Suppressor macrophage treated with lipopolysaccharide for 4 hours (primary cell): ENCODE measurements at regions not wholly inside any gene's neighbourhood (a gene's known extent, or its start where the extent isn't known, plus 50 kb on each side); places are given as distances from the start of the nearest gene placed in this dataset.
"Not testable (repeated sequence)": the region's sequence is repeated elsewhere in the genome, so short reads cannot be mapped to it uniquely, and the experiment has no call there.

Source experiments
- DNase-seq: peaks from one replicate; pipeline ENCODE4 v3.0.0-alpha.2; 2020

- DNase-seq: no peak
These were observed 212.0 kb upstream of the SPRY2 start for GRCh38 chr13:80552851-80553440.

- peak; percentile 9 for DNase-seq
These were observed 210.9 kb upstream of the SPRY2 start for GRCh38 chr13:80551650-80552497.

- no peak for DNase-seq
These were observed 210.1 kb upstream of the SPRY2 start for GRCh38 chr13:80550971-80551441.

DNA sequence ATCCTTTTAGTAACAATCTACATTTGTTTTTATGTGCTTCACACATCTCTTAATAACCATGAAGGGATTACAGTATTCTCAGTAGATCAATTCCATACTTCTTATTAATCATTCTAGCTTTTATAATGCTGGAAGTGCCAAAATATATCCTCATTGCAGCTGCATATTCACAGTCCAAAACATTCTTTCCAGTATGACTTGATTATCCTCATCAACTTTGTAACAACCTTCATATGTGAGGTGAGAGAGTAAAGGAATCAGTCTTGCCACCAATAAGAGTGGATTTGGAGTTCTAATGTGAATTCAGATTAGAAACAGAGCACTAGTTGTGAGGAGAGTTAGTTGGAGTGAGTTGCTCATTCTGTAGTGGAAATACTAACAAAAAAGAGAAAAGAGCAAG, 208.0 kb upstream of the SPRY2 start:
- no peak for DNase-seq

GRCh38 chr13:80547885-80548825, 207.2 kb upstream of the SPRY2 start:
- DNase-seq: no peak

DNA sequence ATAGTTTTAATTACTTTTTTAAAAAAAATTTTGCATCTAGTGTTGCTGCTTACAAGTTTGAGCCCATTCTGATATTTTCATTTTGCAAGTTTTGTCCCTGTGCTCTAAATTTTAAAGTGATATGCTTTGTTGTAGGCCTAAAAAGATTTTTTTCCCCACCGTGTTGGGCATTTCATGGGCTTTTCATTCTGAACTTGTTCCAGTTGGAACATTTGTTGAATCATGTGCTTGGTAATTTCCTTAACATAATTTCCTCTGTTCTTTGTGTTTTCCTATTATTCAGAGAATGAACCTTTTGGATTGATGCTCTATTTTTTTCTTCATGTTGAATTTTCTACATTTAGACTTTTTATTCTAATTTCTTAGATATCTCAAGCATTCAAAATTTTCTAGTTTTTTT, 206.4 kb upstream of the SPRY2 start:
- DNase-seq: no peak

- no peak for DNase-seq
These were observed 192.2 kb upstream of the SPRY2 start for GRCh38 chr13:80533175-80533574.

DNA sequence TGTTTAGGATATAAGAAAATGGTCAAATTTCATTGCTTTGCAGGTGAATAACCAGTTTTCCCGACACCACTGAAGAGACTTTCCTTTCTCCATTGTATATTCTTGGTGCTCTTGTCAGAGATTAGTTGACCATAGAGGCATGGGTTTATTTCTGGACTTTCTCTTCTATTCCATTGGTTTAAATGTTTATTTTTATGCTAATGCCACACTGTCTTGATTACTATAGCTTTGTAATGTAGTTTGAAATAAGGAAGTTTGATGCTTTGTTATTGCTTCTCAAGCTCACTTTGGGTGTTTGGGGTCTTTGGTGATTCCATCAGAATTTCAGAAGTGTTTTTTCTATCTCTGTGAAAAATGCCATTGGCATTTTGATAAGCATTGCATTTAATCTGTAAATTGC, 190.0 kb upstream of the SPRY2 start:
- no peak for DNase-seq

DNA sequence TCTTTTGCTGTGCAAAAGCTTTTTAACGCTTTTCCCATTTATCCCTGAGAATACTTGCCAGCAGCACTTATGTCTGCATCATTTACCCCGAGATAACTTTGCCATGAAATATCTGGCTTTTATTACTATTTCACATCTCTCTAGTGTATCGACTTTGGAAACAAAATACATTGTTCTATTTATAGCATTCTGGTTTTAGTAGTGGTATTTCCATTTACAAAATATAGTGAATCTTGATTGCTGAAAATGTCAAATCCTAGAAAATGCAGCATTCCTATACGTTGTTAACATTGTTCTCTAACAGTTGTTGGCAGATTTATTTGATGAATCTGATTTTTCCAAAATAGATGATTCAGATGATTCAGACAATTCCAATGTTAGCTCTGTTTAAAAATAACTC, 189.3 kb upstream of the SPRY2 start:
- no peak for DNase-seq

- DNase-seq: no peak
These were observed 188.8 kb upstream of the SPRY2 start for GRCh38 chr13:80529734-80530133.

DNA sequence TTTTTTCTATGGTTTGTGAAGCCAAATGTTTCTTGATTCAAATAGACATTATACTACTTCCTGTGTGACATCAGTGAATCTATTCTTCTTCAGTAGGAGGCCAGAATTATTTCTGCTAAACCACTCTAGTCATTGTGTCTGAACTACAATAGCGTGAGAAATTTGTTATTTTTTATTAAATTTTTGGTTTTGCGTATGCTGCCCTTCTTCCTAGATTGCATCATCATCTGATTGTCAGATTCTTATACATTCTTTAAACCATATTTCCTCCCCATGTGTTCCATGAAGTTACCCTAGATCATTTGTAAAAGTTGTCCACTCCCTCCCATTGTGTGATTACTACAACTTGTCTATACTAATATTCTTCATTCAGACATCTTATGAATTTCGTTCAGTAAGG, 187.8 kb upstream of the SPRY2 start:
- no peak for DNase-seq

DNA sequence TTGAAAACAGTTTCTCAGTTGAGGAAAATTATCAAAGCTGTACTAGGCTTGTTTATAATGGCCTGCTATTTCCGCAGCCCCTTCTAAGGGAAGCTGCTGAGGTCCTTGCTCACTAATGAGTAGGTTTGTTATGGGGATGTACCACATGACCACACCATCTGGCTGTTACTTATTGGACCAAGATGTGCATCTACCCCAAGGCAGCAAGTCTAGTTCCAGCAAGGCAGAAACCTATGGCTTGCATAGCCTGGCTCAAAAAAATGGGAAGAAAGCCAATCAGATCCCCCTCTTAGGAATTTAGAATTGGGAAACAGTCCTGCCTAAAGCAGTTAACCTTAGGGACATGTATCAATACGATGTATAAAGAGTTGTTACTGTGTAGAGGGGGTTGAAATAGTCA, 186.5 kb upstream of the SPRY2 start:
- no peak for DNase-seq

DNA sequence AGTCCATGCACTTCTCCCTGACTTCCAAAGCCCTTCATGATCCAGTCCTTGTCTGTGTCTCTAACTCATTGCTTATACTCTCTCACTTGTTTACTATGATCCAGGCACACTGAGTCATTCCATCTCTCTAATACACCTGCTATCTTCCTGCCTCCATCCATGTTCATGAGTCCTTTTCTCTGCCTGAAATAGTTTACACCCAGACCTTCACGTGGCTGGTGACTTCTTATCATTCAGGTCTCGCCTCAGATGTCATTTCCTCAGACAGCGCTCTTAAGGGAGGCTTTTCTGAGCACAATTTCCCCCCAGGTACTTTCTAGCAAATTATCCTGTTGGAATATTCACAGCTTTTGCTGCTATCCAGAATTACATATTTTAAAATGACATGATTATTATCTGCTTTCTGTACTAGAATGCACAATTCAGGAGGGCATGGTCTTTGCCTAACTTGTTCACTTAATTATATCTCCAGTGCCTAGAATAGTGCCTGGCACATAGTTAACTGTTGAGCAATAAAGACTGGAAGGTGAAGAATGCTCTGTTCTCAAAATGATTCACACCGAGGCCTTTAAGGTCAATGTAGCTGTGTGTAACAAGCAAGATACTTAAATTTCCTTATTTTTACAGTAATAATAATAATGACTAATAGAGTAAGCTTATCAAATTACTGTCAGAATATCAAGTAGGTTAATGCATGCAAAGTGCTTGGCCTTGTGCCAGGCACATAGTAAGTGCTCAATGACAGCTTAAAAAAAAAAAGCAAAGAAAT, 183.7 kb upstream of the SPRY2 start:
- no peak for DNase-seq

DNA sequence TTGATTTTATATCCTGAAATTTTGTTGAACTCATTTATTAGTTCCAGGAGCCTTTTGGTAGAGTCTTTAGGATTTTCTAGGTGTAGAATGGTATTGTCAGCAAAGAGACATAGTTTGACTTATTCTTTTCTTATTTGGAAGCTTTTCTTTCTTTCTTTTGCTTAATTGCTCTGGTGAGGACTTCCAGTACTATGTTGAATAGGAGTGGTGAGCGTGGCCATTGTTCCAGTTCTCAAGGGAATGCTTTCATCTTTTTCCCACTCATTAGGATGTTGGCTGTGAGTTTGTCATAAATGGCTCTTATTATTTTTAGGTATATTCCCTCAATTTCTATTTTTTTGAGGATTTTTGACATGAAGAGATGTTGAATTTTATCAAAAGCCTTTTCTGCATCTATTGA, 182.2 kb upstream of the SPRY2 start:
- DNase-seq: no peak

- DNase-seq: not testable (repeated sequence)
These were observed 181.5 kb upstream of the SPRY2 start for GRCh38 chr13:80522463-80522862.

DNA sequence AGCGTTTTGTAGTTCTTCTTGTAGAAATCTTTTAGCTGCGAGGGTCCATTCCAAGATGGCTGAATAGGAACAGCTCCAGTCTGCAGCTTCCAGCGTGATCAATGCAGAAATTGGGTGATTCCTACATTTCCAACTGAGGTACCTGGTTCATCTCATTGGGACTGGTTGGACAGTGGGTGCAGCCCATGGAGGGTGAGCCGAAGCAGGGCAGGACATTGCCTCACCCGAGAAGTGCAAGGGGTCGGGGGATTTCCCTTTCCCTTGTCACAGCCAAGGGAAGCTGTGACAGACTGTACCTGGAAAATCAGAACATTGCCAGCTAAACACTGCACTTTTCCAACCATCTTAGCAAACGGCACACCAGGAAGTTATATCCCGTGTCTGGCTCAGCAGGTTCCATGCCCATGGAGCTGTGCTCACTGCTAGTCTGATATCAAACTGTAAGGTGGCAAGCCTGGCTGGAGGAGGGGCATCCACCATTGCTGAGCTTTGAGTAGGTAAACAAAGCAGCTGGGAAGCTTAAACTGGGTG, 176.0 kb upstream of the SPRY2 start:
- DNase-seq: no peak

GRCh38 chr13:80515296-80515695, 174.4 kb upstream of the SPRY2 start:
- no peak for DNase-seq

- no peak for DNase-seq
These were observed 172.3 kb upstream of the SPRY2 start for GRCh38 chr13:80513196-80513595.

DNA sequence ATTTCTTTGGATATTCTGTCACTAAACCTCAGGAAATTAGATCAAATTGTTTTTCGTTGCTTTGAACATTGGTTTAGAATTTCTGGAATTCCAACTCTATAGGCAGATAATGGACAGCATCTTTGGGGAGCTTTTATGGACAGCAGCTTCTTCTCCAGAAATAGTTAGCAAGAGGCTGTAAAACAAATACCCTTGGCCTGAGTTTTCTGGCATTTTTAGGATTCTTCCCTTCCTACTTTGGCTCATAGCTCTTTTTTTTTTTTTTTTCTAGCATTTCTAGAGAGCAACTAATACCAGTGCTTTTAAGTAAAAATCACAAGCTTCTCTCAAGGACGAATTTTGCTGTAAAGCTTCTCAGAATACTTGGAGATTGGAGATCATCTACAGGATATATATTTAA, 169.8 kb upstream of the SPRY2 start:
- no peak for DNase-seq

DNA sequence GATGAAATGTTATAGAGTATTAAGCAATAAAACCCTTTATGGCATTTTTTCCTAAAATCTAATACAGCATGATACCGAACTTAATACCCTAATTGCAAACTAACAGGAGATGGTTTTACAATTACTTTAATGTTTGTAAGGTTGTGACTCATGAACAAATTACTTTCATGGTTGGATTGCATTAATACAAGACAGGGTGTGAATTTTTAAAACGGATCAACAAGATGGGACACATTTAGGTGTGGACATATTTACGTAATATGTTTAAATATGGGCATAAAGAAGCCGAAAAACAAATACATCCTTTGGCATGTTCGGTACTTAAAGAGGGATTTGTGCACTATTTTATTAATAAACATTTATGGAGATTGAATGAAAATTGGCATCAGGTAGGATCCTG, 168.3 kb upstream of the SPRY2 start:
- no peak for DNase-seq

DNA sequence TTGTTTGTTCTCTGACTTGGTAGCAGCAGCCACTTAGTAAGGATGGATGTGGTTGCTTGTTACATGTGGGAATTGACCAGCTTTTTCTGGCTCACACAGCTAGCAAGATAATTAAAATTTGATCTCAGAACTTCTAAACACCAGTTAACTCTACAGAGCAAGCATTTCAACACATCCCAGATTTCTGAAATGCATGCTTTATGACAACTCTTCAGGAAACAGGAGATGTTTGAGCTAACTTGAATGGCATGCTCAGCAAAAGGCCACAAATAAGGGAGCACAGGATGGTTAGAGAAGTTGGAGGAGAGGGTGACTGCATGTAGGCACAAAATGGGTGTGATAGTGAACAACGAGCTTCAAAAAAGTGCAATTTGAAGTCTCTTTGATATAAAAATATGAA, 167.1 kb upstream of the SPRY2 start:
- no peak for DNase-seq

- no peak for DNase-seq
These were observed 163.5 kb upstream of the SPRY2 start for GRCh38 chr13:80504453-80504852.
